Stimulated activated effector memory CD8-positive, alpha-beta T cell treated with anti-CD3 and anti-CD28 coated beads, Interleukin-12 subunit alpha, Interleukin-12 subunit beta, amount 100 ng/mL, for 72 hours (primary cell): ENCODE measurements at regions not wholly inside any gene's neighbourhood (a gene's known extent, or its start where the extent isn't known, plus 50 kb on each side); places are given as distances from the start of the nearest gene placed in this dataset.
"Not testable (repeated sequence)": the region's sequence is repeated elsewhere in the genome, so short reads cannot be mapped to it uniquely, and the experiment has no call there.

ENCODE experiments used
- ATAC-seq: fragments of 150-1000 bp; cut with Tn5 transposase; 2 replicates; pipeline ENCODE4 v1.10.0; 2021
- DNase-seq, 2 donors: peaks; one replicate each; pipeline ENCODE4 v3.0.0; 2021 to 2022; ENCODE audit warnings: low spot score in 2 of 2
- H3K27ac Mint-ChIP-seq: one replicate; pipeline ENCODE4 v1.8.0; 2022; ENCODE audit warnings: mild to moderate bottlenecking, mixed read lengths
- H3K36me3 Mint-ChIP-seq: one replicate; pipeline ENCODE4 v1.8.0; 2022; ENCODE audit warnings: mild to moderate bottlenecking, mixed read lengths
- H3K4me1 Mint-ChIP-seq: one replicate; pipeline ENCODE4 v1.8.0; 2022; ENCODE audit warnings: mixed read lengths
- H3K4me3 Mint-ChIP-seq: one replicate; pipeline ENCODE4 v1.8.0; 2022; ENCODE audit warnings: mild to moderate bottlenecking, mixed read lengths
- H3K9me3 Mint-ChIP-seq: one replicate; pipeline ENCODE4 v1.8.0; 2022; ENCODE audit warnings: mixed read lengths

DNA sequence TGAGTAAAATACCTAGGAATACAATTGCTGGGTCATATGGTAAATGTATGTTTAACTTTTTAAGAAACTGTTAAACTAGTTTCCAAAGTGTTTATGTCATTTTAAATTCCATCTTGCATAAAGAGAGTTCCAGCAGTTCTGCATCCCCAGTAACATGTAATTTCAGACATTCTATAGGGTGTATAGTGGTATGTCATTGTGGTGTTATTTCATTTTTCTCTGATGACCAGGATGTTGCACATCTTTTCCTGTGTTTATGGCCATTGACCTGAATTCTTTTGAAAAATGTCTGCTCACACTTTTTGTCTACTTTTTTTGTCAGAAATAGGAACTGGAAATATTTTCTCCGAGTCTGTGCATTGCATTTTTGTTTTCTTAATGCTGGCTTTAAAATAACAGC, 128.9 kb downstream of the TMEM200A start:
- H3K9me3 Mint-ChIP-seq = no peaks in the 10 kb centered on the region
- H3K4me1 Mint-ChIP-seq = no peaks in the 10 kb centered on the region
- H3K27ac Mint-ChIP-seq = no peak overlapping the region
- H3K36me3 Mint-ChIP-seq = no peaks in the 10 kb centered on the region
- no peak for DNase-seq
- no peak for ATAC-seq
- H3K4me3 Mint-ChIP-seq = no peak overlapping the region

DNA sequence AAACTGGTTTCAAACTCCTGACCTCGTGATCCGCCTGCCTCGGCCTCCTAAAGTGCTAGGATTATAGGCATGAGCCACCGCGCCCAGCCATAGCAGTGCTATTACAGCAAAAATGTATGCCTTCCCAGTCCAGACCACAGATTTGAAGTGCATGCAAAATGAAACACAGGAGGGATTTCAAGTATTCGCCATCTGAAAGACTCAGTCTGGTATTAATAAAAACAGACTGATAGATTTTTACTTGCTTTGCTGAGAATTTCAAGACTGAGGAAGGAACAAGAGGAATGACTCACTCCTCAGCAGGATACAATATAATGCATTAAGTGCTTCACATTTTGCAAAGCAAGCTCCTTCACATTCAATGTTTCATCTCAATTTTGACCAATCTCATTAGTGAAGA, 134.9 kb downstream of the TMEM200A start:
- H3K4me3 Mint-ChIP-seq = no peak overlapping the region
- no peaks in the 10 kb centered on the region for H3K9me3 Mint-ChIP-seq
- ATAC-seq (no peak), DNase-seq (no peak)
- H3K36me3 Mint-ChIP-seq = no peaks in the 10 kb centered on the region
- no peak overlapping the region for H3K27ac Mint-ChIP-seq
- H3K4me1 Mint-ChIP-seq = no peaks in the 10 kb centered on the region

- Mint-ChIP-seq H3K27ac (no peak overlapping the region), H3K9me3 (no peaks in the 10 kb centered on the region), H3K4me1 (no peaks in the 10 kb centered on the region), H3K4me3 (no peak overlapping the region), H3K36me3 (no peaks in the 10 kb centered on the region)
- ATAC-seq (no peak), DNase-seq (no peak)
Observed at GRCh38 chr6:130503146-130503545, 137.3 kb downstream of the TMEM200A start.

DNA sequence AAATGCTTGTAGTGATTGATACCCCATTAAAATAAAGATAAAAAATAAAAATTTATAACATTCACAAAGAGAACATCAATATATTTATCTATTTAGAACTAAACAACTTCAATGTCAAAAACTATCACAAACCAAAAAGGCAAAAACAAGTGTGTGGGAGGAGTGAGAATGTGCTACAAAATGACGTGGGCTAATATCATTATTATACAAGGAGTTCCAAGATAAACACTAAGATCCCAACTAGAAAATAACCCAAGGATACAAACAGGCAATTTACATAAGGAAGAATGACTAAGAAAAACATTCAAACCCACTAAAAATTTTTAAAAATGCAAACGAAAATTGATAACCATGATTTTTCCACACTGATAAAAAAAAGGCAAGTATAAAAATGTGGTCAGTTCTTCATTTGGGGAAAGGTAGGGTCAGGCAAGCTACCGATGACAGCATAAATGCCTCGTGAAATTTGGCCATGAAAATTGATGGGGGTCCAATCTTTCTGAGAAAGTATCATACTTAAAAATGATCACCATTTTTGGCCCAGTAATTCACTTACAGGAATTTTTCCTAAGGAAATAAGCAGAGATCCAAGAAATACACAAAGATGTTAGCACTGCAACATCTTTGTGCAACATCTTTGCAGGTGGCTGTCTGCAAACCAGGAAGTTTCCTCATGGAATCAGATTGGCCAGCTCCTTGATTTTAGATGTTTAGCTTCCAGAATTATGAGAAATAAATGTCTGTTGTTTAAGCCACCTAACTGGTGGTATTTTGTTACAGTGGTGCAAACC, 140.2 kb downstream of the TMEM200A start:
- H3K36me3 Mint-ChIP-seq = no peaks in the 10 kb centered on the region
- H3K4me1 Mint-ChIP-seq = no peaks in the 10 kb centered on the region
- ATAC-seq (no peak), DNase-seq (no peak)
- no peak overlapping the region for H3K4me3 Mint-ChIP-seq
- peaks cover 3% of the 10 kb centered on the region for H3K9me3 Mint-ChIP-seq
- H3K27ac Mint-ChIP-seq = no peak overlapping the region

DNA sequence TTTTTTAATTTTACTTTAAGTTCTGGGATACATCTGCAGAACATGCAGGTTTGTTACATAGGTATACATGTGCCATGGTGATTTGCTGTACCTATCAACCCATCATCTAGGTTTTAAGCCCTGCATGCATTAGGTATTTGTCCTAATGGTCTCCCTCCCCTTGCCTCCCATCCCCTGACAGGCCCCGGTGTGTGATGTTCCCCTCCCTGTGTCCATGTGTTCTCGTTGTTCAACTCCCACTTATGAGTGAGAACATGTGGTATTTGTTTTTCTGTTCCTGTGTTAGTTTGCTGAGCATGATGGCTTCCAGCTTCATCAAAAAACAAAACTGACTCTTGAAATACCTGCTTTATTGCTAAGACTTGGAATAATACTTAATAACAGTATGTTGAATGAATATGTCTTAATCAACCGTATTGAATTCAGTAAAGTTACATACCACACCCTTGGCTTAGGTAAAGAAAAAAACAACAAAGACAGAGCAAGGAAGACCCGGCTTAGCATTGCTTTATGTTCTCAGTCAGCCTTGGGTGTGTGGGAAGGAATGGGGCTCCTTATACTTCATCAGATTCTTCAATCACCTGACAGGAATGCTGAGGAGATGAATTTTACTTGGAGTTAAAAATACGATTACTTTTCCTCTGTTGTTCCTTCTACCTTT, 141.3 kb downstream of the TMEM200A start:
- H3K4me3 Mint-ChIP-seq, H3K4me1 Mint-ChIP-seq, H3K36me3 Mint-ChIP-seq, H3K9me3 Mint-ChIP-seq, ATAC-seq, H3K27ac Mint-ChIP-seq, DNase-seq: not testable (repeated sequence)

DNA sequence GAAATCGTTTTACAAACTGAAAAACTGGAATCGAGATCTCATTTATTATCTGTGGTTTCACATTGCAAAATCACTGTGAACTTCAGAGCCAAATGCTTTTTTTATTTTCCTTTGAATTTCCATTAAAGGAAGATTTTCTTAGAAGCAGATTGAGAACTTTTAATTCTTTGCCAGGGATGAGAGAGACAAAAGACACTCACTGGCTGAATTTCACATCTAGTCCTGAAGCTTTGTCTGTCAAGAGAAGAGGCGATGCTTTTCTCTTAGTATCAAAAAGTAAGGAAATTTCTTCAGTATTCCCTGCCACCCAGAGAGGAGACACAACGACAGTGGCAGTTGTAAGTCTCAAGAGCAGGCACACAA, 141.8 kb downstream of the TMEM200A start:
- Mint-ChIP-seq H3K36me3 (no peaks in the 10 kb centered on the region), H3K9me3 (peaks cover 3% of the 10 kb centered on the region), H3K27ac (no peak overlapping the region), H3K4me1 (peaks cover 6% of the 10 kb centered on the region), H3K4me3 (no peak overlapping the region)
- DNase-seq (no peak), ATAC-seq (no peak)

GRCh38 chr6:130513770-130514169, 148.0 kb downstream of the TMEM200A start:
- H3K9me3 Mint-ChIP-seq = peaks cover 6% of the 10 kb centered on the region
- peaks cover 12% of the 10 kb centered on the region for H3K36me3 Mint-ChIP-seq
- peak overlapping the region; percentile 22 for H3K4me3 Mint-ChIP-seq
- peaks cover 55% of the 10 kb centered on the region for H3K4me1 Mint-ChIP-seq
- H3K27ac Mint-ChIP-seq = peak overlapping the region; percentile 89
- DNase-seq (peak; percentile 29 to 80), ATAC-seq (peak; percentile 88)

- peaks cover 12% of the 10 kb centered on the region for H3K36me3 Mint-ChIP-seq
- H3K27ac Mint-ChIP-seq = peak overlapping the region; percentile 89
- ATAC-seq (peak; percentile 65), DNase-seq (no peak)
- peaks cover 3% of the 10 kb centered on the region for H3K9me3 Mint-ChIP-seq
- peaks cover 55% of the 10 kb centered on the region for H3K4me1 Mint-ChIP-seq
- no peak overlapping the region for H3K4me3 Mint-ChIP-seq
Observed at GRCh38 chr6:130514712-130515111, 148.9 kb downstream of the TMEM200A start.

GRCh38 chr6:130515306-130515705, 149.5 kb downstream of the TMEM200A start:
- Mint-ChIP-seq H3K9me3 (peaks cover 3% of the 10 kb centered on the region), H3K36me3 (peaks cover 12% of the 10 kb centered on the region), H3K4me3 (no peak overlapping the region), H3K27ac (peak overlapping the region; percentile 89), H3K4me1 (peaks cover 55% of the 10 kb centered on the region)
- ATAC-seq = no peak
- no peak for DNase-seq

DNA sequence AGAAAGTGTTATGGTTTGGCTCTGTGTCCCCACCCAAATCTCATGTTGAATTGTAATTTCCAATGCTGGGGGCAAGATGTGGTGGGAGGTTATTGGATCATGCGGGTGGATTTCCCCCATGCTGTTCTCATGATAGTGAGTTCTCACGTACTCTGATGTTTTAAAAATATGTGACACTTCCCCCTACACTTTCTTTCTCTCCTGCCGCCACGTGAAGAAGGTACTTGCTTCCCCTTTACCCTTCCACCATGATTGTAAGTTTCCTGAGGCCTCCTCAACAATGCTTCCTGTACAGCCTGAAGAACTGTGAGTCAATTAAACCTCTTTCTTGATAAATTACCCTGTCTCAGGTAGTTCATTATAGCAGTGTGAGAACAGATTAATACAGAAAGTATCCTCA, 150.8 kb downstream of the TMEM200A start:
- peaks cover 63% of the 10 kb centered on the region for H3K4me1 Mint-ChIP-seq
- ATAC-seq = no peak
- DNase-seq = no peak
- H3K4me3 Mint-ChIP-seq = no peak overlapping the region
- peaks cover 7% of the 10 kb centered on the region for H3K9me3 Mint-ChIP-seq
- H3K27ac Mint-ChIP-seq = peak overlapping the region; percentile 94
- H3K36me3 Mint-ChIP-seq = peaks cover 12% of the 10 kb centered on the region

DNA sequence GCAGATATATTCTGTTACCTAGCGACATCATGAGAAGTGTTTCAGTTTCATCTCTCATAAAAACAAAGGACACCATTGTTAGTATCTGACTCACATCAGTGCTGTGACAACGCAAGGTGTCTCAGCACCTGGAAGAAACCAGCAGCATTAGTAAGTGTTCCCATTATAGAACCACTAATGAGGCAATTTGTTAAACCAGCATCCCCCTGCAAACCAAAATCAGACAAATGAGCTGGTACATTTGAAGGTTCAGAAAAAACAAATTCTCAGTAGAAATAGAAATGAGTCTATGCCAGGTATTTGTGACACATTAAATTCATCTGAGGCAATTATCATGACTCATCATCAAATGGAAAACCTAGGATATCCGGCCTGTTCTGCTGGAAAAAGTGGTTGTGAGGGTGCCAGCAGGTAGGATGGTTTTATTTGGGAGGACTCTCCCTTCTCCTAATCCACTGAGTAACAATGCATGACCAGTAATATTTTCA, 151.7 kb downstream of the TMEM200A start:
- DNase-seq = no peak
- no peak overlapping the region for H3K4me3 Mint-ChIP-seq
- peaks cover 7% of the 10 kb centered on the region for H3K9me3 Mint-ChIP-seq
- H3K4me1 Mint-ChIP-seq = peaks cover 58% of the 10 kb centered on the region
- H3K36me3 Mint-ChIP-seq = peaks cover 12% of the 10 kb centered on the region
- H3K27ac Mint-ChIP-seq = peak overlapping the region; percentile 94
- ATAC-seq = peak; percentile 82

DNA sequence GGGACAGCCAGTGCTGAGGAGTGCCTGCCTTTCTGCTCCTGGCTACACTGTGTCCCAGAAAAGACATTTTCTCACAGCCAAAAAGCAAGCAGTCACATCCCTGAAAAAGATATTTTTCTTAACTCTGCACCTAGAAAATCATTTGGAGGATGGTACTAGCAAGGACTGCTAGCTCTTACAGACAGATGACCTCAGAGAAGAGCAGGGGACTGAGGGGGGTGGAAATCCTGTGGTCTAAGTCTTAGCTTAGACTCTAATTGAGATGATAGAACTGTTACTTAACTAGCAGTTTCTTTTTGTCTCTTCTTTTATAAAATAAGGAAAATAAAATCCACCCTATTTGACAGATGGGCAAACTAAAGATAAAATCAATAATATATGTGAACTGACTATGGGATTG, 152.8 kb downstream of the TMEM200A start:
- Mint-ChIP-seq H3K4me3 (no peak overlapping the region), H3K4me1 (peaks cover 51% of the 10 kb centered on the region), H3K36me3 (peaks cover 11% of the 10 kb centered on the region), H3K27ac (peak overlapping the region; percentile 94), H3K9me3 (peaks cover 7% of the 10 kb centered on the region)
- DNase-seq (no peak), ATAC-seq (no peak)

- ATAC-seq (no peak), DNase-seq (no peak)
- H3K4me1 Mint-ChIP-seq = peaks cover 53% of the 10 kb centered on the region
- H3K4me3 Mint-ChIP-seq = no peak overlapping the region
- H3K36me3 Mint-ChIP-seq = peaks cover 5% of the 10 kb centered on the region
- peaks cover 7% of the 10 kb centered on the region for H3K9me3 Mint-ChIP-seq
- H3K27ac Mint-ChIP-seq = peak overlapping the region; percentile 6
Observed at GRCh38 chr6:130520221-130520620, 154.4 kb downstream of the TMEM200A start.

- DNase-seq = no peak
- Mint-ChIP-seq H3K4me3 (no peak overlapping the region), H3K36me3 (peaks cover 5% of the 10 kb centered on the region), H3K4me1 (peaks cover 55% of the 10 kb centered on the region), H3K9me3 (peaks cover 7% of the 10 kb centered on the region), H3K27ac (peak overlapping the region; percentile 6)
- ATAC-seq = no peak
Observed at GRCh38 chr6:130520801-130521200, 155.0 kb downstream of the TMEM200A start.

DNA sequence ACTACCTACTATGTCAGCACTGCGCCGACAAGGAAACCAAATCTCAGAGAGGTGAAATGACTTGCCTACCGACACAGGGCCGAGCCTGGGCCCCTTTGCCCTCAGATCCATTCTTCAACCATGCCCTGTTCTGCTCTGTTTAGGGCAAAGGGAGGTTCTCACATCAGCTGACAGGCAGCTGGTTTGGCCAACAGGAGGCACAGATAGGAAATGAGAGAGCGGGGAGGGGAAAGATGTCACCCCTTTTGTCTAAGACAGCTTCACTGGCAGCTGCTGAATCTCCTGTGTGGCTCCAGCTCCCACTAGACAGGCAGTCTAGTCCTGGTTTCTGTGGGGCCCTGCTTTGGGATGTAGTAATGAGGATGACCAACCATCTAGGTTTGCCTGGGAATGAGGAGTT, 158.7 kb downstream of the TMEM200A start:
- ATAC-seq = peak; percentile 26
- H3K4me1 Mint-ChIP-seq = peaks cover 30% of the 10 kb centered on the region
- H3K9me3 Mint-ChIP-seq = peaks cover 4% of the 10 kb centered on the region
- DNase-seq = no peak
- peak overlapping the region; percentile 73 for H3K27ac Mint-ChIP-seq
- H3K4me3 Mint-ChIP-seq = no peak overlapping the region
- H3K36me3 Mint-ChIP-seq = no peaks in the 10 kb centered on the region

DNA sequence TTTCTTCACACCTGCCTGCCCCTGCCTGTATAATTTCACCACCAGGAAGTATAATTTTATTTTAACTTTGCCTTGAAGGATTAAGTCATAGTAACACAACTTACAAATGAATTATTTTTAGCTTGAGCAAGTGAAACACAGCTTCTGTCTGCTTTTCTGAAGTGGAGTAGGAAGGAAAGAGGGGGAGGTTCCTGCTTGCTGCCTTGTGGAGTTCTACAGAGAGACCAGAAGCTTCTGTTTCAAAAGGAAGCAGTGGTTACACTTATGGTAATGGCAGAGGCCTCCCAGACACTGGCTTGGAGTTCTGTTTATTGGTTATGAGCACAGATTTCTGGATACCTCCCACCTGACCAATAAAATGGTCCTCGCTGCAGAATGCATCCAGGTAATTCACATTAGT, 159.6 kb downstream of the TMEM200A start:
- peaks cover 29% of the 10 kb centered on the region for H3K4me1 Mint-ChIP-seq
- H3K36me3 Mint-ChIP-seq = no peaks in the 10 kb centered on the region
- peaks cover 4% of the 10 kb centered on the region for H3K9me3 Mint-ChIP-seq
- H3K4me3 Mint-ChIP-seq = no peak overlapping the region
- no peak for ATAC-seq
- no peak for DNase-seq
- peak overlapping the region; percentile 73 for H3K27ac Mint-ChIP-seq
